ENCODE measurements at regions not wholly inside any gene's neighbourhood (a gene's known extent, or its start where the extent isn't known, plus 50 kb on each side); places are given as distances from the start of the nearest gene placed in this dataset.

DNA sequence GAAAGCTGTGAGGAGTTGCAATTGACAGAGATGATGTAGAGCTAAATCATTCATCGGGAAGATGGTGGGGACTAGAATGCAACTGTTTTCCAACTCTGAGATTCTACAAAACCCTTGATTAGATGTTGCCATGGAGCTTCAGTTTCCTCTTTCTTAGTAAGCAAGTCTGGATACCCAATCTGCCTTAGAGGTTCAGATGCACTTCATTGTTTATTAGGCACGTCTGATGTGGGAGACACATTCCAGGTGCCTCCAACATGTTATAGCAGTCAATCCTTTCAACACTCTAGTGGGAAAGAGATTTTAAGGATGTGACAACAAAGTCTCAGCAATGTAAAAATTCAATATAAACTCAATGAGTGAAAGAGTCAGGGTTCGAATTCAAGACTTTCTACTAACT is 291.3 kb upstream of the PHYHIPL start:
- no peak for DNase-seq

DNA sequence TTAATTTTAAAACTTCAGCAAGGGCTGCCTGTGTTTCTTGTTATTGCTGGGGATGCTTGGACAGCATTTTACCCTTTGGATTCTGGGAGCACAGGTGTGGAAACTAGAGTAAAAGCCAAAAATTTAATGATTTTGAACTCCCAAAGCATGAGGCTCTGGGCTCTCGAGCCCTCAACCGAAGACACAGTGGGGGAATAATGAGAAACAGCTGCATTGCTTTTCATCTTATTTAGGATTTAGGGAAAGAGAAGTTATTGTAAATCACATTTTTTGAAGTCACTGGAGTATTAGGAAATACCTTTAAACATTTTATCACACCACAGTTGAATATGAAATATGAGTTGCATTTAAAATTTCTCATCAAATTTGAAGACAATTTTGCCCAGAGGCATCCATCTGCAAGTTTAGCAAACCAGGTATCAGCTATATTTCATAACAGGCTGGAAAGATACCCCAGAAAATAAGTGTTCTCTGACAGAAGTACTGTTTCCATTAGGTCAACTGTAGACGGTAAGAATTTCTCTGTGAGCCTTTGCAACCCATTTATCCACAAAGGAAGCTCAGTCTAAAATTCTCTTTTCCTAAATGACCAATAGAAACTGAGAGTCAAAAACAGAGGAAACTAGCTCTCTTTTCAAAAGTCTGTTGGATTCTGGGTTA is 290.6 kb upstream of the PHYHIPL start:
- no peak for DNase-seq

- DNase-seq = no peak
These were observed 290.0 kb upstream of the PHYHIPL start for GRCh38 chr10:58886406-58886805.

GRCh38 chr10:58887474-58887873 is 289.0 kb upstream of the PHYHIPL start:
- no peak for DNase-seq

GRCh38 chr10:58888957-58889356 is 287.5 kb upstream of the PHYHIPL start:
- no peak for DNase-seq

DNA sequence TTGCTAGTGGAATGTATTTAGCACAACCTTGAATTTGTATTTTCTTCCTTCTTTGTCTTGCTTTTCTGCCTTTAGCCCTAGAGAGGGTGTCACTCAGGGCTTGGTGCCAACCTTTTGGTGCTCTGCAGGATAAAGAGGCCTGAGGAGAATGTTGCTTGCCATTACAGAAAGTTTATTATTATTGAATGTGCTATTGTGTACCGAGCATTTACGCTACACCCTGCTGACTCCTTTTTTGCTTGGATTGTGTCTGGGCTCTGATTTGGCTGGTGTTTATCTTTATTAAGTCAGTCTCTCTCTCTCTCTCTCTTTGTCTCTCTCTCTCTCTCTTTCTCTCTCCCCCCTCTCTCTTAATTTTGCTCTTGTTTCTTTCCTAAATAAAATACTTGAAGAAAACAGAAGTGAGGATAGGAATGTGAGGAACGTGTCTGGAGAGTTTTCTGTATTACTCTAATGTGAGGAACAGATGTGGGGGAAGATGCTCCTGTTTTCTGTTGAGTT is 284.4 kb upstream of the PHYHIPL start:
- no peak for DNase-seq

DNA sequence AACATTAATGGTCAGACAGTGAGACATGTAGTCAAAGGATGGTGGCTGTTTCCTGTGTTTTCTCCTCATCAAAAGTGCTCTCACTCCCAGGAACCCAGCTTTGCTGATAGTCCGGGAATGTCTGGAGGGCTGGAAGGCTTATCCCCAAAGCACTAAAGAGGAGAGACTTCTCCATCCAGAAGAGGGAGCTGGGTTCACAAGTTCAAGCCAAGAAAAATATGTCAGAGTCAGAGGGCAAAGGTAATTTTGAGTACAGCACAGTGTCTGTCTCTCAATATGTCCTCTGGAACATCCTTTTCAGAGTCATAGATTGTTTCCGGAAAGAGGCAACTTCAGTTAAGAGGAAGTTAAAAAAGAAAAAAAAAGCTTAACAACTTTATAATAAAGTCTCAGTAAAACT is 281.5 kb upstream of the PHYHIPL start:
- no peak for DNase-seq

GRCh38 chr10:58896229-58896628 is 280.2 kb upstream of the PHYHIPL start:
- no peak for DNase-seq

GRCh38 chr10:58897236-58897635 is 279.2 kb upstream of the PHYHIPL start:
- no peak for DNase-seq

GRCh38 chr10:58897708-58898107 is 278.7 kb upstream of the PHYHIPL start:
- DNase-seq = no peak

- DNase-seq = no peak
These were observed 277.4 kb upstream of the PHYHIPL start for GRCh38 chr10:58898854-58899573.

- no peak for DNase-seq
These were observed 275.3 kb upstream of the PHYHIPL start for GRCh38 chr10:58901092-58901646.

DNA sequence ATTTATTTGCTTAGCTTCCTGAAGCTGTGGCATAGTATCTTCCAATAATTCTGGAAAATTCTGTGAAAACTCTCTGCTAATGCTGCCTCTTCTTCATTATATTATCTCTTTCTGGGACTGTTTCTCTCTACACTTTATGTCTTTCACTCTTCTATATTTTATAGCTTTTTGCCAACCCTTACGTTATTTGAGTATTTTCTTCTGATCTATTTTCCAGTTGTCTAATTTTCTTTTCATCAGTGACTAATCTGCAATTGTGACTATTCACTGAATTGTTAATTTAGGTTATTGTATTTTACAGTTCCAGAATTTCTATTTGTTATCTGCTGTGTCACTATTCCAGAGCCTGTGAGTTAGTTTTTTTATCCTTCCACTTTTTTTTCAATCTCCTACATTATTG is 273.4 kb upstream of the PHYHIPL start:
- DNase-seq = no peak

GRCh38 chr10:58909881-58910280 is 266.6 kb upstream of the PHYHIPL start:
- DNase-seq = no peak

GRCh38 chr10:58913717-58914116 is 262.7 kb upstream of the PHYHIPL start:
- DNase-seq = no peak

- no peak for DNase-seq
These were observed 257.6 kb upstream of the PHYHIPL start for GRCh38 chr10:58918887-58919286.

DNA sequence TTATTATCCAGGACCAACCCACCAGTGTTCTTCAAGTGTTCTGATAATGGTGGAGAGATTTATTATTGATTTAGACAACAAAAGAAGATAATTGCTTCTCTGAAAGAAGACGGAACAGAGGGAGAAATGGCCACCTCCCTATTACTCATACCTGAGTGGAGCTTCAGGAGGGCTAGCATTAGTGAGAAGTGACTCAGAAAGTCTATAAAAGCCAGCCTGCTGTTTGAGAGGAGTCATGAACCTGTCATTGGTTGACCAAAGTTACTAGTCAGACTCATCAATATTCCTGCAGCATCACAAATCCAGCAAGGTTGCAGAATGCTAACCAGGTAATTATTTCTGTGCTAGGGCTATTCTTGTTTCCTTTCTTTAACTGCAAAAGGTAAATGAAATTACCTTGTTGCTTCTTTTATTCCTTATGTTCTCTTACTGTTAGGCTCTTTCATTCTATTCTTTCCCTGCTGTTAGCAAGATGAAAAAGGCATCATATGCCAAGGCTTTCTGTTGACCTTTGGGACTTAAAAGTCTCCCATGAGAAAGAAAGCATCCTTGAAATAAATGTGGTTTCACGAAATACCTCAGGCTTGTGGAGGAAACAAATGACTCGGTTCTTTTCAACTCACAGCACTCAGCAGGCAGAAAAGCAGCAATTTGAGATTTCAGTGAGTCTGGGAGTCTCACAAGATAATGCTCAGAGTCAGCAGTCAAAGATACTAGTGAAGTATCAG is 256.4 kb upstream of the PHYHIPL start:
- DNase-seq = no peak

DNA sequence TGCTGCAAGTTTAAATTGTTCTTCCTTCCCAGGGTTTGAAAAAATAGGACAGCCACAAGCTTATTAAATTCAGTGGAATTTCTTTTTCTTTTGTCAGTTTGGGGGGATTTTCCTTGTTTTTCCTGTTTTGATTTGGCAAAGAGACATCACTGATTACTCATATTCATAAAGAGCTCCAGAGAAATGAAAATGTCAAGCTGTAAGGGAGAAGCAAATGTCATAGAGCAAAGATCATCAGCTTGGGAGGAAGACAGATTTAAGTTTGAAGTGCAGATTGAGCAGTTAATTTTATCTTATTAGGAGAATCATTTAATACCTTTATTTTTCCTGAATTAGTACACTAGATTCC is 255.8 kb upstream of the PHYHIPL start:
- DNase-seq = no peak

- no peak for DNase-seq
These were observed 255.0 kb upstream of the PHYHIPL start for GRCh38 chr10:58921421-58921855.

DNA sequence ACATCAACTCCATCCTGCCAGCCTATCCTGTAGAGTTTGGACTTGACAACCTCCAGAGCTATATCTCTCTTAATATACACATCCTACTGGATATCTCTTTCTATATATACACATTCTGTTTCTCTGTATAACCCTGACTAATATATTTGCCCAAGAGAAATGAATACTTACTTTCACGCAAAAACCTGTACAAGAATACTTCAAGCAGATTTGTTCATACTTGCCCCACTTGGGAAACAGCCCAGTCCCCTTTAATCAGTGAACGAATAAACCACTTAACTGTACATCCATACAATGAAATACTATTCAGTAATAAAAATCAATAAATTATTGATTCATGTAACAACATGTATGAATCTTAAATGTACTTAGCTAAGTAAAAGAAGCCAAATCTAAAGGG is 251.1 kb upstream of the PHYHIPL start:
- no peak for DNase-seq

DNA sequence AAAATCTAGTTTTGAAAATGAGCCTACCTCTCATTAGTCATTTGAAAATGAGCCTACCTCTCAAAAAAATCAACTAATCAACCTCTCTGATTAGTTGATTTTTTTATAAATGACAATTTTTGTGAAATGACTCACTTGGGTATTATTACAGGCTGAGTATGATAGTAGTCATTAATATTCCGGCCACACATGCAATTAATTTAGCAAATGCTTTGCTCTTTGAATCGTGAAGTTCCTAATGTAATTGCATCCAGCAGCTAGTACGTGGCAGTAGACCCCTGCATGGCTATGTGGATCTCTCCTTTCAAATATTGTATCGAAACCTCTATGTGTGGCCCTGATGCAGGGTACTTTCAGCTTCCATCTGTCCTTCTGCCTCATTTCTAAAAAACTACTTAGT is 245.9 kb upstream of the PHYHIPL start:
- DNase-seq = no peak

DNA sequence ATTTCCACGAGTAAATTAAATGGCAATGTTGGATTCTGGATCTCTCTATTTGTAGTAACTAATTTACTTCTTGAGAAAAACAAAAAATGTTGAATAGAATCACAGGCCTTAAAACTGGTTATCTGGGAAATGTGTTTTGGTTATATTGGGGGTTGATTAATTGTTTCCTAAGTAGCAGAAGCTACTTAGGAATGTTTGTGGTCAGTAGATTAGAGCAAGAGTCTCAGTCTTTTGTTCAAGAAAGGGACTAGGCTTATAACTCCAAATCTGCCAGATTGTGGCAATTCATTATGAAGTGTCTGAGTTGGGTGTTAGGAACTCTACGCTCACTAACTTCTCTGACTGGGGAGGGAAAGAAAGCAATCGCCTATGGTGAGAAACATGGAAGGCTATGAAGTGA is 244.3 kb upstream of the PHYHIPL start:
- no peak for DNase-seq

DNA sequence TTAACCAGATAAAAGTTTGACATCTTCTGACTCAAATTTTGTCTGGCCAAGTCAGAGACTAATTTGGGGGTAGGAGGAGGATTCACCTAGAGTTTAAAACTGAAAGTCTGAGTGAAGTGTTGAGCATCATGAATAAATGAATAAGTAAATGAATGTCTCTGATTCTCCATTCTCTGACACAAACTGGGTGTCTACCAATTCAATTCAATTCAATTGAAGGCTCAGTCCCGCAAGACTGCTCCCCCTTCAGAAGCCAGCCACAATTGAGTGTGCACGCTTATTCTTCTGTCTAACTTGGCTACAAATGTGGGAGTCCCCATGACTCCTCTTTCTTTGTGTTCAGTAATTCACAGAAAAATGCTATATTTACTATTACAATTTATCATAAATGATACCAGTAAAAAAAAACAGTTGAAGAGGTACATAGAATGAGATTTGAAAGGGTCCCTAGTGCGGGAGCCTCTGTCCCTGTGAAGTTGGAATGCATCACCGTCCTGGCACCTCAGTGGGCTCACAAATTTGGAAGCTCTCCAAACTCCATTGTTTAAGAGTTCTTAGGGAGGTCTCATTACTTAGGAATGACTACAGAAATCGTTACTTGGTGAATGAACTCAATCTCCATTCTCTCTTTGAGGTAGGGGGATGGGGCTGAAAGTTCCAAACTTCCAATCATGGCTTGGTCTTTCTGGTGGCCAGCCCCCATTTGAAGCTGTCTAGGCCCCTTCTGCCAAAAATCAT is 243.7 kb upstream of the PHYHIPL start:
- DNase-seq = no peak
